GM13977 (cell line): ENCODE measurements at regions not wholly inside any gene's neighbourhood (a gene's known extent, or its start where the extent isn't known, plus 50 kb on each side); places are given as distances from the start of the nearest gene placed in this dataset.

Source experiments
- DNase-seq: peaks from one replicate; pipeline ENCODE4 v3.0.0; 2012; ENCODE audit warnings: low spot score
- CTCF ChIP-seq: IDR thresholded peaks from 2 replicates; pipeline ENCODE4 v1.5.1; 2012; ENCODE audit warnings: mild to moderate bottlenecking, control low read depth; ENCODE audit not compliant: insufficient read depth; ENCODE audit errors: extremely low read depth, missing control alignments
- in situ Hi-C: fragments of 300-500 bp; cut with MboI; formaldehyde crosslinking; loops from one replicate; pipeline ENCODE4 v1.12.0; 2022; ENCODE audit warnings: low sequenced_read_pairs, low pct_unique_long_range_greater_than_20kb, mixed read lengths, inconsistent platforms; ENCODE audit not compliant: unreplicated experiment

DNA sequence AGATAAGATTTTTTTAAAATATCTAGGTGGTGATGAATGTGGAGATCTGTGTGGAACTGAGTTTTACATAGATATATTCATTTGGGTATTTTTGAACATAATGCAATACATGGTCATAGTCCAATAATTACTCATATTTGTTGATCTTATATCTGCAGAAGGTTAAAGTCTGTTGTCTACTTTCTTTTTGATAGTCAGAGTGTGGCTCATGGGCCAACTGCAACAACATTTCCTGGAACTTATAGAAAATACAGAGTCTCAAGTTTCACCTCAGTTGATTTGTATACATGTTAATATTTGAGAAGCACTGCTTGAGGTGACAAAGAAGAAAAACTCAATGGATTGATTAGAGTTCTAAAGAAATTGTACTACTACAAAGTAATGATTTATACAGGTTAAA is 408.4 kb downstream of the ARAP2 start:
- DNase-seq = no peak
- TF ChIP-seq CTCF = no peak
- in situ Hi-C loops = no loop called here

DNA sequence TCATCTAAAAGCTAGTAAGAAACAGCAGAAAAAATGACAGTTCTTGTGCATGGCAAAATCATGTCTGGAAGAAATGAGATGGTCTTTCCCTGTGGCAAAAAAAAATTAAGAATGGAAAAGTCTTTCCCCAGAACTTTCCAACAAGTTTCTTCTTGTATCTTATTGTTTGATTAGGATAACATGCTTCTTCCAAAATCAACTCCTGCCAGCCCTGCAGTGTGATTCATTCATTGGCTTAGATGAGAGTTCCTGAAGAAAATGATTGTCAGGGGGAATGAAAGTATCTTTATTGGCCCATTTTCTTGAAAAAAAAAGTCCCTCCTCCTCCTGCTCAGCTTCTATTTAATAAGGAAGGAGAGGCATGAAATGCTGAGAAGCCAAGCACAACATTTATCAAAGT is 407.7 kb downstream of the ARAP2 start:
- DNase-seq = no peak
- in situ Hi-C loops = no loop called here
- no peak for TF ChIP-seq CTCF

GRCh38 chr4:35867057-35867456 is 377.3 kb downstream of the ARAP2 start:
- no peak for DNase-seq
- in situ Hi-C loops = no loop called here
- no peak for TF ChIP-seq CTCF

- no peak for TF ChIP-seq CTCF
- DNase-seq = no peak
- in situ Hi-C loops = no loop called here
Measured at GRCh38 chr4:35872273-35872672, 372.0 kb downstream of the ARAP2 start.

- no peak for DNase-seq
- in situ Hi-C loops = no loop called here
- no peak for TF ChIP-seq CTCF
Measured at GRCh38 chr4:35879479-35879878, 364.8 kb downstream of the ARAP2 start.

DNA sequence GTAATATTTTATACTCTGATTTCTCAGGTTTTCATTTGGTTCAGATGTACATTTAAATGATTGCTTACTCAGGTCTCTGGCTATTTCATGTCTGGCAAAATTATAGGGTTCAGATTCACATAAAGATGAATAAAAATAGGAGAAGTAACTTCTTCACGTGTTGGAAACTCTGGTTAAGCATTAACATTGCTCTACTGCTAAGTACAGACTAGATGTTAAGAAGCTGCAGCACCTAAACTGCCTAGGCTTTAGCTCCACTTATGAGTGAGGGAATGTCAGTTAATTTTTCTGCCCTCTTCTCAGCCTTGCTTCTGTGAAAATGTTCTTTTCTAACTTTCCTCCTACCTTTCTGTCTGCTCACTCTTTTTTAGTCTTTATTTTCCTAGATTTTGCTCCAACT is 361.2 kb downstream of the ARAP2 start:
- DNase-seq = no peak
- no peak for TF ChIP-seq CTCF
- in situ Hi-C loops = no loop called here
